Ovary (tissue), 7 donors: ENCODE measurements at regions not wholly inside any gene's neighbourhood (a gene's known extent, or its start where the extent isn't known, plus 50 kb on each side); places are given as distances from the start of the nearest gene placed in this dataset.

Experiments used
- DNase-seq, 5 donors: peaks; one replicate each; pipeline ENCODE4 v3.0.0-alpha.2; 2019 to 2020
- H3K27ac ChIP-seq, 2 donors: fragments of 200-600 bp; one replicate each; pipeline versions ENCODE4 v1.5.1 to v1.8.0; 2019 to 2022
- H3K27me3 ChIP-seq: fragments of 200-600 bp; one replicate; pipeline ENCODE4 v1.8.0; 2022
- H3K36me3 ChIP-seq: fragments of 200-600 bp; sonication (generic); one replicate; pipeline ENCODE4 v1.5.1; 2019
- H3K4me1 ChIP-seq: one replicate; pipeline ENCODE4 v1.8.1; 2013; ENCODE audit warnings: mild to moderate bottlenecking, moderate library complexity; ENCODE audit not compliant: insufficient read depth
- H3K4me3 ChIP-seq: fragments of 200-600 bp; sonication (generic); one replicate; pipeline ENCODE4 v1.5.1; 2017
- H3K9me3 ChIP-seq, 2 donors: fragments of 200-600 bp in 1 of 2; sonication (generic) in 1 of 2; one replicate each; pipeline versions ENCODE4 v1.5.1 to v1.8.1; 2013 to 2019; ENCODE audit warnings: mild to moderate bottlenecking in 1 of 2, moderate library complexity in 1 of 2
- CTCF ChIP-seq, 3 donors: fragments of 450-650 bp in 2 of 3; fragments of 200-600 bp in 1 of 3; IDR thresholded peaks; one replicate each; pipeline versions ENCODE4 v1.5.1 to v1.8.0; 2016 to 2022; ENCODE audit warnings: antibody characterized with exemption in 3 of 3, mild to moderate bottlenecking in 1 of 3
- EP300 ChIP-seq: sonication (generic); formaldehyde crosslinking; IDR thresholded peaks from one replicate; pipeline ENCODE4 v1.6.1; 2017; ENCODE audit warnings: antibody characterized with exemption
- POLR2A ChIP-seq: fragments of 450-650 bp; IDR thresholded peaks from one replicate; pipeline ENCODE4 v1.6.1; 2017; ENCODE audit warnings: antibody characterized with exemption, mild to moderate bottlenecking, moderate library complexity
- WGBS, 3 donors: extraction: QIAGEN DNeasy Blood & Tissue Kit in 1 of 3; methylation state at CpG; one replicate each; pipeline versions ENCODE4 v1.1.5 to v1.1.7; 2013 to 2017; 5-methylcytosine and 5-hydroxymethylcytosine counted together
- intact Hi-C, 4 donors: fragments of 100-400 bp; cut with DNase I; formaldehyde crosslinking; loops; one replicate each; pipeline versions ENCODE4 v1.11.0 to v1.15.1; 2022 to 2023
- donor health status: DM: no; HTN: no; CAD: no; lungs with moderate emphysema.
- donor health status: DM: no; HTN: no; CAD: no.
- donor health status: Bipolar disorder and iron deficiency.
- donor health status: DM: no; HTN: no; CAD: no.
- donor health status: DM: yes; HTN: yes; CAD: no.

GRCh38 chr13:107075576-107075975, 507.6 kb upstream of the ARGLU1 start:
- TF ChIP-seq EP300, result no peak
- no peak for TF ChIP-seq CTCF (IDR thresholded peaks at IDR 0.05)
- no peak for TF ChIP-seq POLR2A
- H3K36me3 ChIP-seq, result no peaks in the 10 kb centered on the region
- no peaks in the 10 kb centered on the region for H3K4me1 ChIP-seq
- H3K27ac ChIP-seq, result no peak overlapping the region
- intact Hi-C loops, result no loop called here
- H3K4me3 ChIP-seq, result no peak overlapping the region
- 93 to 95% (median 94%) methylated on average over 6 of the region's 6 CpGs for WGBS, 3 donors
- no peaks in the 10 kb centered on the region for H3K9me3 ChIP-seq
- no peaks in the 10 kb centered on the region for H3K27me3 ChIP-seq
- DNase-seq, result no peak

- Histone ChIP-seq H3K9me3 (no peaks in the 10 kb centered on the region), H3K4me1 (no peaks in the 10 kb centered on the region), H3K36me3 (no peaks in the 10 kb centered on the region), H3K27me3 (no peaks in the 10 kb centered on the region), H3K27ac (no peak overlapping the region), H3K4me3 (no peak overlapping the region)
- DNase-seq, result no peak
- no peak for TF ChIP-seq EP300
- 72 to 90% (median 77%) methylated on average over 5 of the region's 5 CpGs for WGBS, 3 donors
- intact Hi-C loops, result no loop called here
Observed at GRCh38 chr13:107070792-107071191, 502.9 kb upstream of the ARGLU1 start.

- Histone ChIP-seq H3K4me3 (no peak overlapping the region), H3K4me1 (no peaks in the 10 kb centered on the region), H3K36me3 (no peaks in the 10 kb centered on the region), H3K9me3 (no peaks in the 10 kb centered on the region), H3K27ac (no peak overlapping the region), H3K27me3 (no peaks in the 10 kb centered on the region)
- TF ChIP-seq POLR2A (no peak), CTCF (IDR thresholded peaks at IDR 0.05) (no peak), EP300 (no peak)
- intact Hi-C loops, result no loop called here
- DNase-seq, result no peak
- 59 to 74% (median 65%) methylated on average over 4 of the region's 4 CpGs for WGBS, 3 donors
Observed at GRCh38 chr13:107069108-107069776, 501.3 kb upstream of the ARGLU1 start.

GRCh38 chr13:107067381-107067780, 499.4 kb upstream of the ARGLU1 start:
- 91 to 94% (median 93%) methylated on average over 4 of the region's 4 CpGs for WGBS, 3 donors
- no peaks in the 10 kb centered on the region for H3K36me3 ChIP-seq
- no peaks in the 10 kb centered on the region for H3K27me3 ChIP-seq
- intact Hi-C loops, result no loop called here
- no peaks in the 10 kb centered on the region for H3K4me1 ChIP-seq
- no peak overlapping the region for H3K27ac ChIP-seq
- DNase-seq, result no peak
- no peak overlapping the region for H3K4me3 ChIP-seq
- TF ChIP-seq POLR2A (no peak), EP300 (no peak), CTCF (IDR thresholded peaks at IDR 0.05) (no peak)
- H3K9me3 ChIP-seq, result no peaks in the 10 kb centered on the region

GRCh38 chr13:107066355-107066754, 498.4 kb upstream of the ARGLU1 start:
- Histone ChIP-seq H3K27ac (no peak overlapping the region), H3K4me3 (no peak overlapping the region), H3K27me3 (no peaks in the 10 kb centered on the region), H3K4me1 (no peaks in the 10 kb centered on the region), H3K36me3 (no peaks in the 10 kb centered on the region), H3K9me3 (no peaks in the 10 kb centered on the region)
- intact Hi-C loops, result no loop called here
- no peak for DNase-seq
- TF ChIP-seq EP300 (no peak), CTCF (IDR thresholded peaks at IDR 0.05) (no peak), POLR2A (no peak)
- WGBS, 3 donors, result 77 to 85% (median 82%) methylated on average over 3 of the region's 3 CpGs
